ENCODE measurements at regions not wholly inside any gene's neighbourhood (a gene's known extent, or its start where the extent isn't known, plus 50 kb on each side); places are given as distances from the start of the nearest gene placed in this dataset.

- Histone ChIP-seq H3K4me1 (ENCODE audit: insufficient read depth, low read length) (peaks cover 4% of the 10 kb centered on the region), H2BK15ac (ENCODE audit: low read depth, low read length) (no peak overlapping the region), H2AK5ac (ENCODE audit: insufficient read length, low read length) (no peak overlapping the region), H3K4ac (ENCODE audit: low read depth, low read length) (no peak overlapping the region), H2BK20ac (ENCODE audit: low read depth, low read length, poor library complexity, severe bottlenecking) (no peak overlapping the region), H4K8ac (replicated peaks; ENCODE audit: insufficient read length, low read depth, low read length) (no peak overlapping the region), H2BK120ac (ENCODE audit: low read depth, low read length, poor library complexity, severe bottlenecking) (no peak overlapping the region), H3K9ac (ENCODE audit: extremely low read depth, insufficient read length, low read length) (no peak overlapping the region), H3T11ph (ENCODE audit: low read length) (no peak overlapping the region), H3K23me2 (ENCODE audit: insufficient read length, low read depth, low read length, poor library complexity, severe bottlenecking) (no peaks in the 10 kb centered on the region), H3K23ac (ENCODE audit: insufficient read length, low read depth, low read length) (no peak overlapping the region), H4K91ac (ENCODE audit: insufficient read length, low read depth, low read length) (no peak overlapping the region), H3K18ac (ENCODE audit: insufficient read length, low read depth, low read length) (no peak overlapping the region), H3K4me2 (ENCODE audit: insufficient read depth, insufficient read length, low read length) (no peak overlapping the region), H3K79me2 (ENCODE audit: insufficient read depth, low read length) (no peaks in the 10 kb centered on the region), H3K27ac (ENCODE audit: insufficient read length, low read depth, low read length) (no peak overlapping the region), H2AFZ (ENCODE audit: low read length) (no peak overlapping the region), H3K27me3 (ENCODE audit: insufficient read depth, low read length) (no peaks in the 10 kb centered on the region), H3K14ac (ENCODE audit: insufficient read depth, low read length) (no peak overlapping the region), H4K5ac (ENCODE audit: insufficient read length, low read depth, low read length) (no peak overlapping the region), H2BK5ac (ENCODE audit: insufficient read length, low read length) (no peak overlapping the region), H4K20me1 (ENCODE audit: control insufficient read depth, insufficient read depth, insufficient read length) (no peaks in the 10 kb centered on the region), H3K79me1 (ENCODE audit: insufficient read depth, low read depth, low read length, poor library complexity, severe bottlenecking) (no peaks in the 10 kb centered on the region), H3K9me3 (ENCODE audit: control insufficient read depth, low read depth, low read length) (no peaks in the 10 kb centered on the region), H2BK12ac (ENCODE audit: insufficient read length, low read depth, low read length) (no peak overlapping the region), H3K56ac (ENCODE audit: insufficient read length, low read depth, low read length) (no peak overlapping the region)
- Mint-ChIP-seq H3K27ac (no peak overlapping the region), H3K4me3 (no peak overlapping the region), H3K4me1 (peaks cover 13 to 22% of the 10 kb centered on the region in 2 experiments), H3K36me3 (ENCODE audit: insufficient read depth in 1 of 3, low read depth in 3 of 3) (no peaks in the 10 kb centered on the region), H3K9me3 (no peaks in the 10 kb centered on the region), H3K27me3 (ENCODE audit: low read depth) (no peaks in the 10 kb centered on the region)
- WGBS (ENCODE audit: extremely low coverage, insufficient read length, low lambda C conversion rate) = no CpG with 5 or more reads among the region's 2 CpGs
- TF ChIP-seq CTCF (conservative IDR thresholded peaks at IDR 0.05) = no peak
- no peak for DNase-seq
These were observed 349.3 kb downstream of the FBXO8 start for GRCh38 chr4:173934201-173934600.
